Prostate gland (tissue), 2 donors: ENCODE measurements at regions not wholly inside any gene's neighbourhood (a gene's known extent, or its start where the extent isn't known, plus 50 kb on each side); places are given as distances from the start of the nearest gene placed in this dataset.

Experiments used
- DNase-seq: peaks from one replicate; pipeline ENCODE4 v3.0.0-alpha.2; 2019; ENCODE audit warnings: low spot score
- H3K27ac ChIP-seq, 2 donors: fragments of 200-600 bp; sonication (generic); 2 replicates each; pipeline ENCODE4 v1.5.1; 2017 to 2019
- H3K27me3 ChIP-seq: fragments of 200-600 bp; sonication (generic); replicated peaks from 2 replicates; pipeline ENCODE4 v1.5.1; 2019; ENCODE audit not compliant: insufficient read depth
- H3K36me3 ChIP-seq, 2 donors: fragments of 200-600 bp; sonication (generic); 1 replicate in 1 of 2; 2 replicates in 1 of 2; pipeline versions ENCODE4 v1.5.1 to v1.8.1; 2017 to 2019
- H3K4me1 ChIP-seq: fragments of 200-600 bp; sonication (generic); replicated peaks from 2 replicates; pipeline ENCODE4 v1.5.1; 2019
- H3K4me3 ChIP-seq, 2 donors: fragments of 200-600 bp; sonication (generic); 2 replicates each; pipeline ENCODE4 v1.5.1; 2017 to 2019
- H3K9me3 ChIP-seq: fragments of 200-600 bp; sonication (generic); 2 replicates; pipeline ENCODE4 v1.5.1; 2017
- POLR2A ChIP-seq: fragments of 450-650 bp; IDR thresholded peaks from one replicate; pipeline ENCODE4 v1.6.1; 2016; ENCODE audit warnings: antibody characterized with exemption, mild to moderate bottlenecking
- POLR2AphosphoS5 ChIP-seq: sonication (generic); formaldehyde crosslinking; IDR thresholded peaks from one replicate; pipeline ENCODE4 v1.6.1; 2017; ENCODE audit warnings: antibody characterized with exemption
- WGBS: methylation state at CpG from one replicate; pipeline ENCODE4 v1.1.5; 2018; 5-methylcytosine and 5-hydroxymethylcytosine counted together
- intact Hi-C: fragments of 100-400 bp; cut with DNase I; formaldehyde crosslinking; loops from one replicate; pipeline ENCODE4 v1.14.2; 2022
- TF ChIP-seq, protein P1 (sequence below), 4 experiments: fragments of 200-600 bp in 2 of 4; fragments of 450-650 bp in 2 of 4; sonication (generic) in 2 of 4; IDR thresholded peaks; 1 replicate in 3 of 4; 2 replicates in 1 of 4; pipeline ENCODE4 v1.5.1; 2016 to 2019; ENCODE audit warnings: antibody characterized with exemption in 4 of 4, mild to moderate bottlenecking in 2 of 4, moderate library complexity in 2 of 4

DNA sequence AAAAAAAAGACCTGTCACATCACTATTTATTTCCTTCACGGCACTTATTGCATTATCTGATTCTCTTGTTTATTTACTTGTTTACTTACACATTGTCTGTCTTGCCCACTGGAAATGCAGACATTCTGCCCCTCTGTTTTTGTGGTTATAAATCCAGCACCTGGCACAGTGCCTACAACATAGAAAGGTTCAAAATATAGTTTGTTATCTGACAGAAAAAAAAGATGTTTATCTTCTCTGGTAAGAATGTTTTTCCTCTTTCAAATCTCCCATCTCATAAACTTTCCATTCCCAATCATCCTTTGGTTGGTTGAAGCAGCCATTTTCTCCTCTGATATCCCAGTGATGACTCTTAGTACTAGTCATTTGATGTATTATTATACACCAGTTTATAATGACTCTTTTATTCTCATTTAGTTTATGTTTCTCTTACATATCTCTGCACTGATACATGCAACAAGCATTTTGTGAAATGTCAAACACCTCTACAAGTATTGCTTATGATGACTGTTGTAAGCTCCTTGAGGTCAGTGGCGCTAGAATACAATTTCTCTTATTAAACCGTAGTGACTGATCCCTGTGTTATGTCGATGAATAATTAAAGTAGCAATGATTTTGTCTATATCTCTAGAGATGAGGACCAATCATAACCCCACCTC lies 398.4 kb upstream of the TBL1XR1 start:
- Histone ChIP-seq H3K36me3 (no peaks in the 10 kb centered on the region), H3K27me3 (no peaks in the 10 kb centered on the region), H3K27ac (peak overlapping the region; percentile 71 to 84), H3K4me1 (peaks cover 14% of the 10 kb centered on the region), H3K4me3 (no peak overlapping the region), H3K9me3 (no peaks in the 10 kb centered on the region)
- no peak for TF ChIP-seq POLR2A
- intact Hi-C loops = loop anchor here (10.0 kb wide), 1 partner anchor 151 kb away; no protein-coding TSS in a partner anchor
- WGBS = 74% methylated on average over 4 of the region's 4 CpGs
- DNase-seq = no peak

DNA sequence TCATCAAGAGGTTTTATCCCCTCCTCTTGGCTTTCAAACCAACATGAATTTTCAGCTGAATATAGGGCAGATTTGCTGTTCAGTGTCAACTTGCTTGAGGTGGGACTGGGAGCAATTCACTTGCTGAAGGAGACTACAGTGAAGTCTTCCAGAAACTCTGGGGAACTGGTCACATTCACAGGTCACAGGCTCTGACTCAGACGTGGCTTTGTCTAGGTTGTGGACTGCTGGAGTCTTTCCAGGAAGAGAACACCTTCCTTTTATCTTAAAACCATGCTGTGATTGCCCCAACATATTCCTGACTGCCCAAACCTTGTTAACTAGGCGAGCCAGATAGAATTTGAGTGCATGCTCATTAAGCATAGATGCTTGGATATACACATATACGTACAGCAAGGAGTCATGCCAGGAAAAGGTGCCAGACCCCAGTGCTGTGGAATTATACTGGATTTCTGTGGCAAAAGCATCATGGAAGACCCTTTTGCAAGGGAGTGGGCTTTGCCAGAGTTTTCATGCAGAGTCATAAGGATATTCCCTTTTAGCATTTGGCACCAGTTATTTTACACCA lies 399.1 kb upstream of the TBL1XR1 start:
- peaks cover 12% of the 10 kb centered on the region for H3K4me1 ChIP-seq
- intact Hi-C loops = loop anchor here (10.0 kb wide), 1 partner anchor 152 kb away; no protein-coding TSS in a partner anchor
- H3K27ac ChIP-seq = peak overlapping the region; percentile 71 to 84
- no peaks in the 10 kb centered on the region for H3K27me3 ChIP-seq
- DNase-seq = peak; percentile 29
- H3K36me3 ChIP-seq = no peaks in the 10 kb centered on the region
- WGBS = 36% methylated on average over 3 of the region's 3 CpGs
- TF ChIP-seq POLR2AphosphoS5 (no peak), POLR2A (no peak)
- TF ChIP-seq, protein P1, sequence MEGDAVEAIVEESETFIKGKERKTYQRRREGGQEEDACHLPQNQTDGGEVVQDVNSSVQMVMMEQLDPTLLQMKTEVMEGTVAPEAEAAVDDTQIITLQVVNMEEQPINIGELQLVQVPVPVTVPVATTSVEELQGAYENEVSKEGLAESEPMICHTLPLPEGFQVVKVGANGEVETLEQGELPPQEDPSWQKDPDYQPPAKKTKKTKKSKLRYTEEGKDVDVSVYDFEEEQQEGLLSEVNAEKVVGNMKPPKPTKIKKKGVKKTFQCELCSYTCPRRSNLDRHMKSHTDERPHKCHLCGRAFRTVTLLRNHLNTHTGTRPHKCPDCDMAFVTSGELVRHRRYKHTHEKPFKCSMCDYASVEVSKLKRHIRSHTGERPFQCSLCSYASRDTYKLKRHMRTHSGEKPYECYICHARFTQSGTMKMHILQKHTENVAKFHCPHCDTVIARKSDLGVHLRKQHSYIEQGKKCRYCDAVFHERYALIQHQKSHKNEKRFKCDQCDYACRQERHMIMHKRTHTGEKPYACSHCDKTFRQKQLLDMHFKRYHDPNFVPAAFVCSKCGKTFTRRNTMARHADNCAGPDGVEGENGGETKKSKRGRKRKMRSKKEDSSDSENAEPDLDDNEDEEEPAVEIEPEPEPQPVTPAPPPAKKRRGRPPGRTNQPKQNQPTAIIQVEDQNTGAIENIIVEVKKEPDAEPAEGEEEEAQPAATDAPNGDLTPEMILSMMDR (IDR thresholded peaks at IDR 0.05) = no peak
- no peaks in the 10 kb centered on the region for H3K9me3 ChIP-seq
- H3K4me3 ChIP-seq = no peak overlapping the region

DNA sequence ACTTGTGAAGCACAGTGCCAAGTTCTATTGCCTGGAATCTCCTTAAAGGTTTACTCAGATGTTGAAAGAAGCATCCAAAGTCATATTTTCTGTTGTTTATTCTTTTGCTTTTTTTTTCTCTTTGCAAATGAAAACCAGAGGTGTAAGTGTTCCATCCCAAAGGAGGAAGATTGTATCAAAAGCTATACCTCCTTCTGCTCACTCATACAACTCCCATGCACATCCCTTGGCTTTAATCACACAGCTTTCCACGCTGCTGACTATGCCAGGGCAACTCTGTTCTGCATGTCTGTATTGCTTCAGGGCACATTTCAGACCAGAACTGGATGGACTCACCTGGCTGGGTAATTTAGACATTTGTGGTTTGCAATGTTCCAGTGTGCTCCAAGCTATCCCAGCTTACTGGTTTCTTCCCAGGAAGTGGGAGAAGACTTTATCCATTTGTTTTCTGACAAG lies 399.6 kb upstream of the TBL1XR1 start:
- WGBS = 43% methylated on average over 1 of the region's 1 CpG
- Histone ChIP-seq H3K36me3 (no peaks in the 10 kb centered on the region), H3K4me3 (no peak overlapping the region), H3K27me3 (no peaks in the 10 kb centered on the region), H3K4me1 (peaks cover 12% of the 10 kb centered on the region), H3K9me3 (no peaks in the 10 kb centered on the region), H3K27ac (peak overlapping the region; percentile 71 to 84)
- intact Hi-C loops = loop anchor here (10.0 kb wide), 1 partner anchor 152 kb away; no protein-coding TSS in a partner anchor
- TF ChIP-seq, protein P1 (IDR thresholded peaks at IDR 0.05) = no peak
- TF ChIP-seq POLR2AphosphoS5 = peak; percentile 68
- DNase-seq = peak; percentile 80

DNA sequence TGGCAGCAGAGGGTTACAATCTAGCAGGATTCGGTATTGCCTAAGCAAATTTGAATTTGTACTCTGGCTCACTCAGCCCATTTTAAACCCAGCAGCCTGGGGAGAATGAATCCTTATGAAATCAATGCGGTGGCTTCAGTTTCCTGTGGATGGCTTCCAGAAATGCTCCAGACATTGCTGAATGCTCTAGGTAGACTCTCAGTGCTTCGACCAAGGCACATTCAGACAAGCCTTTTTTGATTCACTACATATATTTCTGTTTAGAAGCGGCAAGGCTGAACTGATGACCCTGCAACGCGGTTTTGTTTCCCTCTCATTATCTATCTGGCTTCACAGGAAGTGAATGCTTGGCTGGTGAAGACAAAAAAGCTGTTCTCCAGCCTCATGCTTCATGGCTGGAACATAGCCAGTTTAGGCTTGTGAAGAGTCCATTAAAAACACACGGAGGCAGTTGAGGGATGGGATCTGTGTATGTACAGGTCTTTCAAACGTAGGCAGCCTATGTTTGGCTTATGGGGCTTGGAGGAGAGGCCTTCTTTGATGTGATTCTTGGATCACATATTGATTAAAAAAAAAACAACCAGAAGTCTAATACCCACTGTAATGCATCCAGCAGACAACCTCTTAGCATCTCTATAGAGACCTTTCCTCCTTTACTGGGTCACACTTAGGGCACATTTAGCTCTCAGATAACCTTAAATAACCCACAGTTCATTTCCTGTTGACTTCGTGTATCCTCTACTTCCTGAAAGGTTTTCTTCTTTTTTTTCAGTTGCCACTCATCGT lies 400.2 kb upstream of the TBL1XR1 start:
- Histone ChIP-seq H3K4me1 (peaks cover 12% of the 10 kb centered on the region), H3K27me3 (no peaks in the 10 kb centered on the region), H3K4me3 (no peak overlapping the region), H3K27ac (peak overlapping the region; percentile 71 to 84), H3K9me3 (no peaks in the 10 kb centered on the region), H3K36me3 (no peaks in the 10 kb centered on the region)
- TF ChIP-seq, protein P1 (IDR thresholded peaks at IDR 0.05) = no peak
- TF ChIP-seq POLR2AphosphoS5 = peak; percentile 21
- WGBS = 5% methylated on average over 10 of the region's 10 CpGs
- intact Hi-C loops = loop anchor here (10.0 kb wide), 1 partner anchor 153 kb away; no protein-coding TSS in a partner anchor
- DNase-seq = peak; percentile 46

DNA sequence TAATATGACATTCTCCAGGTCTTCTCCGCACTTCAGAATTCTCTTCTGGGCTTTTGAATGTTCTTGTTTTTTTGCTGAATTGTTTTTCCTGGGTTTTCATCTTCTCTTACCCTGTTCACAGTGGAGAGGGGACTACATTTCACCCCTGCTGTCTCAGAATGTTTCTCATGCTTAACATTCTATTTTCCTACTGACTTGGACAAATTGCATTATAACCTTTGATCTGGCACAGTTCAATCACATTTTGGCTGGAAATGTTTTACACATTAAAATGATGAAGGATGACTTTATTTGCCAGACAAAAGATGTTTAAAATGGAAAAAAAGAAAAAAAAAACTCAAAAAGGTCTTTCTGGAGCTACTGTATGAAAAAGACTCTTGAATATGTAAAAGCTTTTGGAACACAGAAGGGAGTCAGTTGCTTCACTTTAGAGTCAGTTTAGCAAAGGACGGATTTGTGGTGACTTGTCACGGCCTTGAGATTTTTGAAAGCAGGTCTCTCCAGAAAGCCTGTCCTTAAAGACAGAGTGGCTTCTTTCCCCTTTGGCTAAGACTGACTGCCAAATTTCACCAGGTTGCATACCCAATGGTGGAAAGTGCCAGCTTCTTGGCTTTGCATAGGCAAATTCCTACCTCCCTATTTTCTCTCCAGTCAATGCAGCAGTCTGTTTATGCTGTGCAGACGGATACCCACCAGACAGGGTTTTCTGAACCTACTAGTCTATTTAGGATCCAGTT lies 401.0 kb upstream of the TBL1XR1 start:
- H3K4me1 ChIP-seq = peaks cover 16% of the 10 kb centered on the region
- DNase-seq = peak; percentile 63

More for the DNA sequence above, 401.0 kb upstream of the TBL1XR1 start:
- Histone ChIP-seq H3K4me3 (no peak overlapping the region), H3K36me3 (no peaks in the 10 kb centered on the region), H3K9me3 (no peaks in the 10 kb centered on the region), H3K27me3 (no peaks in the 10 kb centered on the region), H3K27ac (peak overlapping the region; percentile 71 to 84)
- TF ChIP-seq POLR2AphosphoS5 = peak; percentile 51
- TF ChIP-seq, protein P1 (IDR thresholded peaks at IDR 0.05) = no peak
- intact Hi-C loops = loop anchor here (10.0 kb wide), 1 partner anchor 153 kb away; no protein-coding TSS in a partner anchor
- WGBS = 42% methylated on average over 4 of the region's 4 CpGs
